ENCODE measurements at regions not wholly inside any gene's neighbourhood (a gene's known extent, or its start where the extent isn't known, plus 50 kb on each side); places are given as distances from the start of the nearest gene placed in this dataset.

GRCh38 chr22:44606126-44606525 is 95.9 kb upstream of the PRR5 start:
- Histone ChIP-seq H3K4me1 (ENCODE audit: control insufficient read depth, extremely low read depth, insufficient read depth, low read length) (no peaks in the 10 kb centered on the region), H3K9ac (replicated peaks; ENCODE audit: extremely low read depth, insufficient read depth, low read length) (no peak overlapping the region), H2AFZ (ENCODE audit: low read depth, low read length) (no peak overlapping the region), H3K9me1 (replicated peaks; ENCODE audit: control insufficient read depth, extremely low read depth, insufficient read depth, low read length) (no peaks in the 10 kb centered on the region), H3K27me3 (ENCODE audit: control insufficient read depth in 2 of 2, insufficient read depth in 2 of 2, low read length in 2 of 2) (no peaks in the 10 kb centered on the region), H3K79me2 (ENCODE audit: control insufficient read depth, insufficient read depth, low read length) (no peaks in the 10 kb centered on the region), H3K4me2 (ENCODE audit: insufficient read depth, low read length) (no peak overlapping the region), H3K9me3 (replicated peaks; ENCODE audit: control insufficient read depth, insufficient read depth, low read length) (no peaks in the 10 kb centered on the region), H3K36me3 (ENCODE audit: control insufficient read depth in 2 of 2, extremely low read depth in 1 of 2, insufficient read depth in 2 of 2, low read length in 2 of 2) (no peaks in the 10 kb centered on the region), H3K27ac (ENCODE audit: insufficient read depth, low read depth, low read length) (no peak overlapping the region), H4K20me1 (replicated peaks; ENCODE audit: control insufficient read depth, extremely low read depth, insufficient read depth, low read length) (no peaks in the 10 kb centered on the region), H3K4me3 (replicated peaks in 1 of 3; ENCODE audit: insufficient read depth in 1 of 3, low read depth in 1 of 3, low read length in 3 of 3) (no peak overlapping the region)
- dilution Hi-C loops (cut with MboI; ENCODE audit: extremely low pct_ligation_motif_present, low sequenced_read_pairs) (no loop called here), intact Hi-C loops (cut with micrococcal nuclease) (no loop called here)
- TF ChIP-seq MYC (IDR thresholded peaks at IDR 0.05; ENCODE audit: low read depth, low read length), result no peak
- no peak for TF ChIP-seq MAX (IDR thresholded peaks at IDR 0.05; ENCODE audit: insufficient read depth, insufficient read length)
- TF ChIP-seq EZH2 (IDR thresholded peaks at IDR 0.05; ENCODE audit: borderline replicate concordance, low read depth, low read length, severe bottlenecking), result no peak
- TF ChIP-seq CTCF (IDR thresholded peaks at IDR 0.05; ENCODE audit: extremely low read depth in 1 of 2, insufficient read depth in 1 of 2, low read depth in 1 of 2, low read length in 2 of 2), result no peak
- BruUV-seq (replicated peaks), result no TSS peak
- DNase-seq (ENCODE audit: low read depth, low spot score) (no peak), FAIRE-seq (no peak)
- ChIA-PET POLR2A (no interaction called here), CTCF (no interaction called here)

- H3K4me2 ChIP-seq (ENCODE audit: insufficient read depth, low read length), result no peak overlapping the region
- H3K4me3 ChIP-seq (replicated peaks in 1 of 3; ENCODE audit: insufficient read depth in 1 of 3, low read depth in 1 of 3, low read length in 3 of 3), result no peak overlapping the region
- no peaks in the 10 kb centered on the region for H3K79me2 ChIP-seq (ENCODE audit: control insufficient read depth, insufficient read depth, low read length)
- no peaks in the 10 kb centered on the region for H3K27me3 ChIP-seq (ENCODE audit: control insufficient read depth in 2 of 2, insufficient read depth in 2 of 2, low read length in 2 of 2)
- FAIRE-seq, result no peak
- no peak for DNase-seq (ENCODE audit: low read depth, low spot score)
- no peaks in the 10 kb centered on the region for H3K9me1 ChIP-seq (replicated peaks; ENCODE audit: control insufficient read depth, extremely low read depth, insufficient read depth, low read length)
- POLR2A ChIA-PET, result no interaction called here
- no peak for TF ChIP-seq MAX (IDR thresholded peaks at IDR 0.05; ENCODE audit: insufficient read depth, insufficient read length)
- TF ChIP-seq MYC (IDR thresholded peaks at IDR 0.05; ENCODE audit: low read depth, low read length), result no peak
- TF ChIP-seq JUN (IDR thresholded peaks at IDR 0.05; ENCODE audit: borderline replicate concordance, insufficient read depth, insufficient read length, low read depth), result no peak
- TF ChIP-seq CTCF (IDR thresholded peaks at IDR 0.05; ENCODE audit: extremely low read depth in 1 of 2, insufficient read depth in 1 of 2, low read depth in 1 of 2, low read length in 2 of 2), result no peak
- no peak for TF ChIP-seq POLR2A (IDR thresholded peaks at IDR 0.05; ENCODE audit: low read depth, low read length)
- TF ChIP-seq GATA2 (IDR thresholded peaks at IDR 0.05; ENCODE audit: insufficient read depth, insufficient read length, low read depth, low read length), result no peak
- TF ChIP-seq POLR2AphosphoS5 (IDR thresholded peaks at IDR 0.05; ENCODE audit: insufficient read depth, low read depth, low read length), result no peak
- no peak for TF ChIP-seq EZH2 (IDR thresholded peaks at IDR 0.05; ENCODE audit: borderline replicate concordance, low read depth, low read length, severe bottlenecking)
- no peak for TF ChIP-seq FOS (IDR thresholded peaks at IDR 0.05; ENCODE audit: borderline replicate concordance, insufficient read depth, low read length)
- H3K9me3 ChIP-seq (replicated peaks; ENCODE audit: control insufficient read depth, insufficient read depth, low read length), result no peaks in the 10 kb centered on the region
- H3K9ac ChIP-seq (replicated peaks; ENCODE audit: extremely low read depth, insufficient read depth, low read length), result no peak overlapping the region
- CTCF ChIA-PET, result no interaction called here
- intact Hi-C loops (cut with micrococcal nuclease), result no loop called here
- no peak overlapping the region for H3K27ac ChIP-seq (ENCODE audit: insufficient read depth, low read depth, low read length)
- no peaks in the 10 kb centered on the region for H4K20me1 ChIP-seq (replicated peaks; ENCODE audit: control insufficient read depth, extremely low read depth, insufficient read depth, low read length)
- H3K4me1 ChIP-seq (ENCODE audit: control insufficient read depth, extremely low read depth, insufficient read depth, low read length), result no peaks in the 10 kb centered on the region
- no peak overlapping the region for H2AFZ ChIP-seq (ENCODE audit: low read depth, low read length)
- dilution Hi-C loops (cut with MboI; ENCODE audit: extremely low pct_ligation_motif_present, low sequenced_read_pairs), result no loop called here
- no peaks in the 10 kb centered on the region for H3K36me3 ChIP-seq (ENCODE audit: control insufficient read depth in 2 of 2, extremely low read depth in 1 of 2, insufficient read depth in 2 of 2, low read length in 2 of 2)
- no TSS peak for BruUV-seq (replicated peaks)
Observed at GRCh38 chr22:44605486-44605885, 96.5 kb upstream of the PRR5 start.

All from endothelial cell of umbilical vein (primary cell).